ENCODE measurements at regions not wholly inside any gene's neighbourhood (a gene's known extent, or its start where the extent isn't known, plus 50 kb on each side); places are given as distances from the start of the nearest gene placed in this dataset.

GRCh38 chr12:92624236-92624635 lies 78.6 kb upstream of the PLEKHG7 start:
- intact Hi-C loops (cut with micrococcal nuclease) = no loop called here
- Mint-ChIP-seq H3K4me1 (no peaks in the 10 kb centered on the region), H3K27me3 (peaks cover 0 to under 1% of the 10 kb centered on the region in 2 donors), H3K4me3 (no peak overlapping the region), H3K9me3 (peaks cover 0 to 11% (median 4%) of the 10 kb centered on the region in 8 donors), H3K36me3 (peaks cover 0 to 4% of the 10 kb centered on the region in 2 donors), H3K27ac (peak overlapping the region in 1 of 7 donors; percentile 77)
- Histone ChIP-seq H3K27me3 (ENCODE audit: insufficient read depth, low read length) (no peaks in the 10 kb centered on the region), H3K9me3 (ENCODE audit: control insufficient read depth in 1 of 2, low read length in 2 of 2) (no peaks in the 10 kb centered on the region), H3K27ac (ENCODE audit: low read depth, low read length) (no peak overlapping the region), H3K4me3 (ENCODE audit: low read length in 2 of 2) (no peak overlapping the region), H3K4me1 (ENCODE audit: insufficient read depth, low read length) (no peaks in the 10 kb centered on the region), H3K36me3 (ENCODE audit: insufficient read depth, low read length) (no peaks in the 10 kb centered on the region)
- ChIA-PET POLR2A (ENCODE audit: partially characterized antibody) (interaction anchor here (0.6 to 0.7 kb wide), 3 partner anchors 21 to 479 kb away, joined by 3 read pairs; partner anchors contain the start of gene BTG1), CTCF (ENCODE audit: partially characterized antibody) (interaction anchor here (1.1 kb wide), 1 partner anchor 9 kb away, joined by 3 read pairs; no protein-coding TSS in a partner anchor)
- DNase-seq = no peak

- H3K27ac ChIP-seq (ENCODE audit: low read depth, low read length) = no peak overlapping the region
- ChIA-PET CTCF (ENCODE audit: partially characterized antibody) (interaction anchor here (1.1 kb wide), 1 partner anchor 10 kb away, joined by 3 read pairs; no protein-coding TSS in a partner anchor), POLR2A (ENCODE audit: partially characterized antibody) (interaction anchor here (0.7 kb wide), 1 partner anchor 23 kb away, joined by 3 read pairs; no protein-coding TSS in a partner anchor)
- no peak overlapping the region for H3K4me3 ChIP-seq (ENCODE audit: low read length in 2 of 2)
- no peaks in the 10 kb centered on the region for H3K36me3 ChIP-seq (ENCODE audit: insufficient read depth, low read length)
- Mint-ChIP-seq H3K4me1 (no peaks in the 10 kb centered on the region), H3K27me3 (no peaks in the 10 kb centered on the region), H3K27ac (no peak overlapping the region), H3K36me3 (peaks cover 0 to 4% of the 10 kb centered on the region in 2 donors), H3K9me3 (peaks cover 0 to 11% (median 4%) of the 10 kb centered on the region in 8 donors), H3K4me3 (no peak overlapping the region)
- no peaks in the 10 kb centered on the region for H3K9me3 ChIP-seq (ENCODE audit: control insufficient read depth in 1 of 2, low read length in 2 of 2)
- intact Hi-C loops (cut with micrococcal nuclease) = no loop called here
- DNase-seq = no peak
- no peaks in the 10 kb centered on the region for H3K27me3 ChIP-seq (ENCODE audit: insufficient read depth, low read length)
- H3K4me1 ChIP-seq (ENCODE audit: insufficient read depth, low read length) = no peaks in the 10 kb centered on the region
Measured at GRCh38 chr12:92623386-92623785, 79.4 kb upstream of the PLEKHG7 start.

GRCh38 chr12:92621833-92622232 lies 81.0 kb upstream of the PLEKHG7 start:
- H3K27me3 Mint-ChIP-seq = no peaks in the 10 kb centered on the region
- POLR2A ChIA-PET (ENCODE audit: partially characterized antibody) = no interaction called here
- no peak overlapping the region for H3K27ac Mint-ChIP-seq

GRCh38 chr12:92621312-92621711 lies 81.5 kb upstream of the PLEKHG7 start:
- Mint-ChIP-seq H3K4me1 (no peaks in the 10 kb centered on the region), H3K4me3 (no peak overlapping the region), H3K27ac (no peak overlapping the region), H3K9me3 (peaks cover 0 to 7% (median 4%) of the 10 kb centered on the region in 8 donors), H3K36me3 (peaks cover 0 to 4% of the 10 kb centered on the region in 2 donors), H3K27me3 (no peaks in the 10 kb centered on the region)
- ChIA-PET CTCF (ENCODE audit: partially characterized antibody) (no interaction called here), POLR2A (ENCODE audit: partially characterized antibody) (no interaction called here)
- Histone ChIP-seq H3K27ac (ENCODE audit: low read depth, low read length) (no peak overlapping the region), H3K4me3 (ENCODE audit: low read length in 2 of 2) (no peak overlapping the region), H3K9me3 (ENCODE audit: control insufficient read depth in 1 of 2, low read length in 2 of 2) (no peaks in the 10 kb centered on the region), H3K36me3 (ENCODE audit: insufficient read depth, low read length) (no peaks in the 10 kb centered on the region), H3K27me3 (ENCODE audit: insufficient read depth, low read length) (no peaks in the 10 kb centered on the region), H3K4me1 (ENCODE audit: insufficient read depth, low read length) (no peaks in the 10 kb centered on the region)
- intact Hi-C loops (cut with micrococcal nuclease) = no loop called here
- DNase-seq = no peak

More at GRCh38 chr12:92621833-92622232, 81.0 kb upstream of the PLEKHG7 start:
- Mint-ChIP-seq H3K4me1 (no peaks in the 10 kb centered on the region), H3K36me3 (peaks cover 0 to 4% of the 10 kb centered on the region in 2 donors), H3K4me3 (no peak overlapping the region), H3K9me3 (peaks cover 0 to 7% (median 4%) of the 10 kb centered on the region in 8 donors)
- no peaks in the 10 kb centered on the region for H3K4me1 ChIP-seq (ENCODE audit: insufficient read depth, low read length)
- no peak overlapping the region for H3K27ac ChIP-seq (ENCODE audit: low read depth, low read length)
- no peak overlapping the region for H3K4me3 ChIP-seq (ENCODE audit: low read length in 2 of 2)
- no peaks in the 10 kb centered on the region for H3K27me3 ChIP-seq (ENCODE audit: insufficient read depth, low read length)
- no peaks in the 10 kb centered on the region for H3K9me3 ChIP-seq (ENCODE audit: control insufficient read depth in 1 of 2, low read length in 2 of 2)
- CTCF ChIA-PET (ENCODE audit: partially characterized antibody) = interaction anchor here (0.6 kb wide), 1 partner anchor 993 kb away, joined by 3 read pairs; no protein-coding TSS in a partner anchor
- intact Hi-C loops (cut with micrococcal nuclease) = no loop called here
- no peaks in the 10 kb centered on the region for H3K36me3 ChIP-seq (ENCODE audit: insufficient read depth, low read length)
- no peak for DNase-seq

GRCh38 chr12:92619730-92620684 lies 82.8 kb upstream of the PLEKHG7 start:
- H3K27me3 ChIP-seq (ENCODE audit: insufficient read depth, low read length) = no peaks in the 10 kb centered on the region
- no peak overlapping the region for H3K27ac ChIP-seq (ENCODE audit: low read depth, low read length)
- DNase-seq = no peak
- peaks cover 0 to 4% of the 10 kb centered on the region in 2 donors for H3K36me3 Mint-ChIP-seq
- peak overlapping the region in 2 of 7 donors; percentile 5 to 38 for H3K27ac Mint-ChIP-seq
- H3K9me3 Mint-ChIP-seq = peaks cover 0 to 7% (median 4%) of the 10 kb centered on the region in 8 donors
- no peak overlapping the region for H3K4me3 Mint-ChIP-seq
- no peak overlapping the region for H3K4me3 ChIP-seq (ENCODE audit: low read length in 2 of 2)
- ChIA-PET CTCF (ENCODE audit: partially characterized antibody) (no interaction called here), POLR2A (ENCODE audit: partially characterized antibody) (no interaction called here)
- no peaks in the 10 kb centered on the region for H3K27me3 Mint-ChIP-seq
- no peaks in the 10 kb centered on the region for H3K4me1 Mint-ChIP-seq
- intact Hi-C loops (cut with micrococcal nuclease) = no loop called here
- H3K9me3 ChIP-seq (ENCODE audit: control insufficient read depth in 1 of 2, low read length in 2 of 2) = no peaks in the 10 kb centered on the region
- no peaks in the 10 kb centered on the region for H3K4me1 ChIP-seq (ENCODE audit: insufficient read depth, low read length)
- H3K36me3 ChIP-seq (ENCODE audit: insufficient read depth, low read length) = no peaks in the 10 kb centered on the region

- no peaks in the 10 kb centered on the region for H3K36me3 ChIP-seq (ENCODE audit: insufficient read depth, low read length)
- H3K27ac ChIP-seq (ENCODE audit: low read depth, low read length) = no peak overlapping the region
- ChIA-PET CTCF (ENCODE audit: partially characterized antibody) (no interaction called here), POLR2A (ENCODE audit: partially characterized antibody) (no interaction called here)
- no peak overlapping the region for H3K4me3 Mint-ChIP-seq
- DNase-seq = no peak
- H3K27me3 ChIP-seq (ENCODE audit: insufficient read depth, low read length) = no peaks in the 10 kb centered on the region
- no peak overlapping the region for H3K4me3 ChIP-seq (ENCODE audit: low read length in 2 of 2)
- no peaks in the 10 kb centered on the region for H3K9me3 ChIP-seq (ENCODE audit: control insufficient read depth in 1 of 2, low read length in 2 of 2)
- H3K36me3 Mint-ChIP-seq = peaks cover 0 to 4% of the 10 kb centered on the region in 2 donors
- H3K4me1 Mint-ChIP-seq = no peaks in the 10 kb centered on the region
- H3K27me3 Mint-ChIP-seq = no peaks in the 10 kb centered on the region
- H3K27ac Mint-ChIP-seq = no peak overlapping the region
- intact Hi-C loops (cut with micrococcal nuclease) = no loop called here
- peaks cover 0 to 7% (median 4%) of the 10 kb centered on the region in 8 donors for H3K9me3 Mint-ChIP-seq
- H3K4me1 ChIP-seq (ENCODE audit: insufficient read depth, low read length) = no peaks in the 10 kb centered on the region
Measured at GRCh38 chr12:92619026-92619425, 83.8 kb upstream of the PLEKHG7 start.

GRCh38 chr12:92615703-92616102 lies 87.1 kb upstream of the PLEKHG7 start:
- intact Hi-C loops (cut with micrococcal nuclease) = no loop called here
- Mint-ChIP-seq H3K27ac (no peak overlapping the region), H3K4me1 (no peaks in the 10 kb centered on the region), H3K27me3 (no peaks in the 10 kb centered on the region), H3K36me3 (no peaks in the 10 kb centered on the region), H3K9me3 (no peaks in the 10 kb centered on the region), H3K4me3 (no peak overlapping the region)
- H3K4me3 ChIP-seq (ENCODE audit: low read length in 2 of 2) = no peak overlapping the region
- ChIA-PET POLR2A (ENCODE audit: partially characterized antibody) (no interaction called here), CTCF (ENCODE audit: partially characterized antibody) (interaction anchor here (0.6 to 1.7 kb wide), 3 partner anchors 14 to 41 kb away, joined by 3 to 5 read pairs (median 4); no protein-coding TSS in a partner anchor)
- H3K27me3 ChIP-seq (ENCODE audit: insufficient read depth, low read length) = no peaks in the 10 kb centered on the region
- no peaks in the 10 kb centered on the region for H3K36me3 ChIP-seq (ENCODE audit: insufficient read depth, low read length)
- DNase-seq = no peak
- no peaks in the 10 kb centered on the region for H3K9me3 ChIP-seq (ENCODE audit: control insufficient read depth in 1 of 2, low read length in 2 of 2)
- H3K4me1 ChIP-seq (ENCODE audit: insufficient read depth, low read length) = no peaks in the 10 kb centered on the region
- no peak overlapping the region for H3K27ac ChIP-seq (ENCODE audit: low read depth, low read length)
